KBM-7 (cell line): ENCODE measurements at regions not wholly inside any gene's neighbourhood (a gene's known extent, or its start where the extent isn't known, plus 50 kb on each side); places are given as distances from the start of the nearest gene placed in this dataset.
"Not testable (repeated sequence)": the region's sequence is repeated elsewhere in the genome, so short reads cannot be mapped to it uniquely, and the experiment has no call there.

ENCODE experiments used
- DNase-seq: peaks from one replicate; pipeline ENCODE4 v3.0.0-alpha.2; 2015
- in situ Hi-C: fragments of 300-500 bp; cut with MboI; formaldehyde crosslinking; loops from 2 replicates; pipeline ENCODE4 v1.14.3; 2020; ENCODE audit warnings: low sequenced_read_pairs, low pct_unique_long_range_greater_than_20kb, mixed read lengths

GRCh38 chr2:145930318-145930717 lies 1410.4 kb upstream of the ZEB2 start:
- in situ Hi-C loops: no loop called here

GRCh38 chr2:145927131-145927950 lies 1407.4 kb upstream of the ZEB2 start:
- no peak for DNase-seq
- in situ Hi-C loops: no loop called here

More at GRCh38 chr2:145930318-145930717, 1410.4 kb upstream of the ZEB2 start:
- no peak for DNase-seq

GRCh38 chr2:145925591-145925990 lies 1405.7 kb upstream of the ZEB2 start:
- no peak for DNase-seq
- in situ Hi-C loops: no loop called here

GRCh38 chr2:145919477-145919876 lies 1399.6 kb upstream of the ZEB2 start:
- DNase-seq: no peak
- in situ Hi-C loops: no loop called here

- in situ Hi-C loops: no loop called here
- no peak for DNase-seq
Observed at GRCh38 chr2:145918951-145919350, 1399.0 kb upstream of the ZEB2 start.

GRCh38 chr2:145916799-145917198 lies 1396.9 kb upstream of the ZEB2 start:
- in situ Hi-C loops: no loop called here
- no peak for DNase-seq

- in situ Hi-C loops: no loop called here
- DNase-seq: no peak
Observed at GRCh38 chr2:145914716-145915115, 1394.8 kb upstream of the ZEB2 start.

- in situ Hi-C loops: no loop called here
- no peak for DNase-seq
Observed at GRCh38 chr2:145910416-145910815, 1390.5 kb upstream of the ZEB2 start.

- in situ Hi-C loops: no loop called here
- DNase-seq: no peak
Observed at GRCh38 chr2:145909766-145910165, 1389.8 kb upstream of the ZEB2 start.

- in situ Hi-C loops: no loop called here
- no peak for DNase-seq
Observed at GRCh38 chr2:145909175-145909755, 1389.3 kb upstream of the ZEB2 start.

GRCh38 chr2:145906354-145906753 lies 1386.4 kb upstream of the ZEB2 start:
- DNase-seq: no peak
- in situ Hi-C loops: no loop called here

- no peak for DNase-seq
- in situ Hi-C loops: no loop called here
Observed at GRCh38 chr2:145905371-145905770, 1385.5 kb upstream of the ZEB2 start.

- in situ Hi-C loops: no loop called here
- DNase-seq: no peak
Observed at GRCh38 chr2:145897151-145897550, 1377.2 kb upstream of the ZEB2 start.

- in situ Hi-C loops: no loop called here
Observed at GRCh38 chr2:145887915-145888314, 1368.0 kb upstream of the ZEB2 start.

GRCh38 chr2:145880997-145881396 lies 1361.1 kb upstream of the ZEB2 start:
- in situ Hi-C loops, DNase-seq: not testable (repeated sequence)

More at GRCh38 chr2:145887915-145888314, 1368.0 kb upstream of the ZEB2 start:
- DNase-seq: no peak

- DNase-seq: no peak
- in situ Hi-C loops: no loop called here
Observed at GRCh38 chr2:145875016-145875415, 1355.1 kb upstream of the ZEB2 start.

- no peak for DNase-seq
- in situ Hi-C loops: no loop called here
Observed at GRCh38 chr2:145874466-145874865, 1354.5 kb upstream of the ZEB2 start.

- in situ Hi-C loops: no loop called here
- DNase-seq: no peak
Observed at GRCh38 chr2:145864501-145864900, 1344.6 kb upstream of the ZEB2 start.

- in situ Hi-C loops: no loop called here
- DNase-seq: no peak
Observed at GRCh38 chr2:145861940-145862339, 1342.0 kb upstream of the ZEB2 start.

- no peak for DNase-seq
- in situ Hi-C loops: no loop called here
Observed at GRCh38 chr2:145860083-145860482, 1340.2 kb upstream of the ZEB2 start.

GRCh38 chr2:145855142-145855541 lies 1335.2 kb upstream of the ZEB2 start:
- in situ Hi-C loops: no loop called here

More at GRCh38 chr2:145855142-145855541, 1335.2 kb upstream of the ZEB2 start:
- DNase-seq: no peak
